GM23338 (cell line): ENCODE measurements at regions not wholly inside any gene's neighbourhood (a gene's known extent, or its start where the extent isn't known, plus 50 kb on each side); places are given as distances from the start of the nearest gene placed in this dataset.

Source experiments
- ATAC-seq: fragments of 200-7000 bp; cut with Tn5 transposase; 3 replicates; pipeline ENCODE4 v1.9.1; 2020
- DNase-seq: peaks from one replicate; pipeline ENCODE4 v3.0.0-alpha.2; 2015; ENCODE audit warnings: low spot score
- H2AFZ ChIP-seq: fragments of 200-600 bp; sonication (generic); 2 replicates; pipeline ENCODE4 v1.8.0; 2016; ENCODE audit warnings: antibody characterized with exemption, mild to moderate bottlenecking, moderate library complexity
- H3F3A ChIP-seq: fragments of 200-600 bp; sonication (generic); replicated peaks from 2 replicates; pipeline ENCODE4 v1.8.0; 2017; ENCODE audit warnings: antibody characterized with exemption, mixed run types, low read depth
- H3K27ac ChIP-seq: fragments of 200-600 bp; sonication (generic); 2 replicates; pipeline ENCODE4 v1.6.1; 2016; ENCODE audit warnings: low read depth
- H3K27me3 ChIP-seq: fragments of 200-600 bp; sonication (generic); 2 replicates; pipeline ENCODE4 v1.8.0; 2016; ENCODE audit warnings: mild to moderate bottlenecking, mixed run types, moderate library complexity; ENCODE audit not compliant: insufficient read depth
- H3K36me3 ChIP-seq: fragments of 200-600 bp; sonication (generic); 2 replicates; pipeline ENCODE4 v1.8.0; 2016; ENCODE audit warnings: mild to moderate bottlenecking; ENCODE audit not compliant: insufficient read depth
- H3K4me1 ChIP-seq: fragments of 200-600 bp; sonication (generic); 2 replicates; pipeline ENCODE4 v1.8.0; 2016; ENCODE audit warnings: mild to moderate bottlenecking, moderate library complexity; ENCODE audit not compliant: insufficient read depth
- H3K4me2 ChIP-seq: fragments of 200-600 bp; sonication (generic); 2 replicates; pipeline ENCODE4 v1.7.1; 2017; ENCODE audit warnings: mixed run types
- H3K4me3 ChIP-seq: fragments of 200-600 bp; sonication (generic); 2 replicates; pipeline ENCODE4 v1.6.1; 2016; ENCODE audit warnings: mixed run types
- H3K79me2 ChIP-seq: fragments of 200-600 bp; sonication (generic); replicated peaks from 2 replicates; pipeline ENCODE4 v1.8.0; 2017; ENCODE audit warnings: mild to moderate bottlenecking; ENCODE audit not compliant: insufficient read depth
- H3K9me2 ChIP-seq: fragments of 200-600 bp; sonication (generic); 2 replicates; pipeline ENCODE4 v1.8.0; 2017; ENCODE audit not compliant: insufficient read depth
- H4K20me1 ChIP-seq: fragments of 200-600 bp; sonication (generic); replicated peaks from 2 replicates; pipeline ENCODE4 v1.8.0; 2017; ENCODE audit warnings: mild to moderate bottlenecking; ENCODE audit not compliant: insufficient read depth
- H3K27ac Mint-ChIP-seq: 2 replicates; pipeline ENCODE4 v1.8.0; 2020; ENCODE audit warnings: inconsistent platforms, mild to moderate bottlenecking, moderate library complexity, mixed read lengths
- H3K27me3 Mint-ChIP-seq: 3 replicates; pipeline ENCODE4 v1.8.0; 2022; ENCODE audit warnings: low read depth, mild to moderate bottlenecking, moderate library complexity, mixed read lengths, inconsistent platforms; ENCODE audit not compliant: insufficient read depth, poor library complexity
- H3K36me3 Mint-ChIP-seq: 3 replicates; pipeline ENCODE4 v1.8.0; 2021; ENCODE audit warnings: low read depth, mild to moderate bottlenecking, inconsistent platforms, moderate library complexity, mixed read lengths
- H3K4me1 Mint-ChIP-seq: 3 replicates; pipeline ENCODE4 v1.8.0; 2020; ENCODE audit warnings: mild to moderate bottlenecking, inconsistent platforms, mixed read lengths
- H3K4me3 Mint-ChIP-seq: 3 replicates; pipeline ENCODE4 v1.8.0; 2021; ENCODE audit warnings: moderate library complexity, mild to moderate bottlenecking, inconsistent platforms, mixed read lengths
- H3K9me3 Mint-ChIP-seq: 3 replicates; pipeline ENCODE4 v1.8.0; 2020; ENCODE audit warnings: moderate library complexity, mild to moderate bottlenecking, inconsistent platforms, mixed read lengths
- CREB1 ChIP-seq: fragments of 250-450 bp; sonication (Bioruptor Pico); IDR thresholded peaks from 2 replicates; pipeline ENCODE4 v1.5.0; 2020; ENCODE audit warnings: low read depth, mild to moderate bottlenecking, moderate library complexity
- EZH2 ChIP-seq: fragments of 200-600 bp; sonication (generic); IDR thresholded peaks from one replicate; pipeline ENCODE4 v1.8.0; 2017; ENCODE audit warnings: antibody characterized with exemption, mild to moderate bottlenecking, low read depth; ENCODE audit not compliant: unreplicated experiment
- EZH2phosphoT487 ChIP-seq: fragments of 200-600 bp; sonication (generic); IDR thresholded peaks from one replicate; pipeline ENCODE4 v1.8.1; 2018; ENCODE audit warnings: antibody characterized with exemption; ENCODE audit not compliant: unreplicated experiment
- JUNB ChIP-seq: IDR thresholded peaks from one replicate; pipeline ENCODE4 v1.6.1; 2016; ENCODE audit warnings: antibody characterized with exemption; ENCODE audit not compliant: unreplicated experiment
- POLR2AphosphoS5 ChIP-seq: IDR thresholded peaks from 2 replicates; pipeline ENCODE4 v1.6.1; 2016; ENCODE audit warnings: antibody characterized with exemption, low read depth
- STAT1 ChIP-seq: IDR thresholded peaks from one replicate; pipeline ENCODE4 v1.6.1; 2016; ENCODE audit warnings: antibody characterized with exemption; ENCODE audit not compliant: unreplicated experiment
- ZNF114 ChIP-seq: fragments of 250-450 bp; sonication (Bioruptor Pico); IDR thresholded peaks from 2 replicates; pipeline ENCODE4 v1.5.0; 2020; ENCODE audit warnings: mild to moderate bottlenecking, moderate library complexity
- ZNF331 ChIP-seq: fragments of 250-450 bp; sonication (Bioruptor Pico); IDR thresholded peaks from 2 replicates; pipeline ENCODE4 v1.5.0; 2020; ENCODE audit warnings: low read depth, mild to moderate bottlenecking, moderate library complexity
- TF ChIP-seq, protein P1 (sequence below): fragments of 250-450 bp; sonication (Bioruptor Pico); IDR thresholded peaks from 2 replicates; pipeline ENCODE4 v1.5.0; 2020; ENCODE audit warnings: mild to moderate bottlenecking, moderate library complexity
- TF ChIP-seq, protein P2 (sequence below): IDR thresholded peaks from 2 replicates; pipeline ENCODE4 v1.6.1; 2016; ENCODE audit warnings: antibody characterized with exemption

DNA sequence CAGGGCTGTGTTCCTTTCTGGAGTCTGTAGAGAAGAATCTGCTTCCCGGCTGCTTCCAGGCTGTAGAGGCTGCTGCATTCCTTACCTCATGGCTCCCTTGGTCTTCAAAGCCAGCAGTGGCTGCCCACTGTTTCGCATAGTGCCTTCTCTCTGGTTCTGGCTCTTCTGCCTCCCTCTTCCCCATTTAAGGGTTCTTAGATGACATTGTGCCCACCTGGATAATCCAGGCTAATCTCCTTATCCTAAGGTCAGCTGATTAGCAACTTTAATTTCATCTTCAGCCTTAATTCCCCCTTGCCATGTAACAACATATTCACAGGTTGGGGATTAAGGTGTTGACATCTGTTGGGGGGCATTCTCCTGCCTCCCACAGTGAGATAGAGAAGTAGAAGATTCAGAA, 208.6 kb upstream of the TMTC1 start:
- Mint-ChIP-seq H3K4me3 (no peak overlapping the region), H3K27ac (no peak overlapping the region), H3K27me3 (no peaks in the 10 kb centered on the region), H3K9me3 (peaks cover 8% of the 10 kb centered on the region; the same call in 1 of the 3 replicates), H3K36me3 (peaks cover 5% of the 10 kb centered on the region; the same call in 1 of the 3 replicates), H3K4me1 (no peaks in the 10 kb centered on the region)
- Histone ChIP-seq H3K4me2 (no peak overlapping the region), H3K4me3 (no peak overlapping the region), H3K79me2 (no peaks in the 10 kb centered on the region), H4K20me1 (no peaks in the 10 kb centered on the region), H3K9me2 (no peaks in the 10 kb centered on the region; the same call in 1 of the 2 replicates), H3K4me1 (no peaks in the 10 kb centered on the region), H3K27ac (no peak overlapping the region), H3F3A (no peaks in the 10 kb centered on the region), H3K27me3 (no peaks in the 10 kb centered on the region), H3K36me3 (no peaks in the 10 kb centered on the region), H2AFZ (no peak overlapping the region)
- ATAC-seq (no peak), DNase-seq (no peak)
- TF ChIP-seq ZNF331 (CRISPR knock-in tag): no peak
- TF ChIP-seq, protein P1, sequence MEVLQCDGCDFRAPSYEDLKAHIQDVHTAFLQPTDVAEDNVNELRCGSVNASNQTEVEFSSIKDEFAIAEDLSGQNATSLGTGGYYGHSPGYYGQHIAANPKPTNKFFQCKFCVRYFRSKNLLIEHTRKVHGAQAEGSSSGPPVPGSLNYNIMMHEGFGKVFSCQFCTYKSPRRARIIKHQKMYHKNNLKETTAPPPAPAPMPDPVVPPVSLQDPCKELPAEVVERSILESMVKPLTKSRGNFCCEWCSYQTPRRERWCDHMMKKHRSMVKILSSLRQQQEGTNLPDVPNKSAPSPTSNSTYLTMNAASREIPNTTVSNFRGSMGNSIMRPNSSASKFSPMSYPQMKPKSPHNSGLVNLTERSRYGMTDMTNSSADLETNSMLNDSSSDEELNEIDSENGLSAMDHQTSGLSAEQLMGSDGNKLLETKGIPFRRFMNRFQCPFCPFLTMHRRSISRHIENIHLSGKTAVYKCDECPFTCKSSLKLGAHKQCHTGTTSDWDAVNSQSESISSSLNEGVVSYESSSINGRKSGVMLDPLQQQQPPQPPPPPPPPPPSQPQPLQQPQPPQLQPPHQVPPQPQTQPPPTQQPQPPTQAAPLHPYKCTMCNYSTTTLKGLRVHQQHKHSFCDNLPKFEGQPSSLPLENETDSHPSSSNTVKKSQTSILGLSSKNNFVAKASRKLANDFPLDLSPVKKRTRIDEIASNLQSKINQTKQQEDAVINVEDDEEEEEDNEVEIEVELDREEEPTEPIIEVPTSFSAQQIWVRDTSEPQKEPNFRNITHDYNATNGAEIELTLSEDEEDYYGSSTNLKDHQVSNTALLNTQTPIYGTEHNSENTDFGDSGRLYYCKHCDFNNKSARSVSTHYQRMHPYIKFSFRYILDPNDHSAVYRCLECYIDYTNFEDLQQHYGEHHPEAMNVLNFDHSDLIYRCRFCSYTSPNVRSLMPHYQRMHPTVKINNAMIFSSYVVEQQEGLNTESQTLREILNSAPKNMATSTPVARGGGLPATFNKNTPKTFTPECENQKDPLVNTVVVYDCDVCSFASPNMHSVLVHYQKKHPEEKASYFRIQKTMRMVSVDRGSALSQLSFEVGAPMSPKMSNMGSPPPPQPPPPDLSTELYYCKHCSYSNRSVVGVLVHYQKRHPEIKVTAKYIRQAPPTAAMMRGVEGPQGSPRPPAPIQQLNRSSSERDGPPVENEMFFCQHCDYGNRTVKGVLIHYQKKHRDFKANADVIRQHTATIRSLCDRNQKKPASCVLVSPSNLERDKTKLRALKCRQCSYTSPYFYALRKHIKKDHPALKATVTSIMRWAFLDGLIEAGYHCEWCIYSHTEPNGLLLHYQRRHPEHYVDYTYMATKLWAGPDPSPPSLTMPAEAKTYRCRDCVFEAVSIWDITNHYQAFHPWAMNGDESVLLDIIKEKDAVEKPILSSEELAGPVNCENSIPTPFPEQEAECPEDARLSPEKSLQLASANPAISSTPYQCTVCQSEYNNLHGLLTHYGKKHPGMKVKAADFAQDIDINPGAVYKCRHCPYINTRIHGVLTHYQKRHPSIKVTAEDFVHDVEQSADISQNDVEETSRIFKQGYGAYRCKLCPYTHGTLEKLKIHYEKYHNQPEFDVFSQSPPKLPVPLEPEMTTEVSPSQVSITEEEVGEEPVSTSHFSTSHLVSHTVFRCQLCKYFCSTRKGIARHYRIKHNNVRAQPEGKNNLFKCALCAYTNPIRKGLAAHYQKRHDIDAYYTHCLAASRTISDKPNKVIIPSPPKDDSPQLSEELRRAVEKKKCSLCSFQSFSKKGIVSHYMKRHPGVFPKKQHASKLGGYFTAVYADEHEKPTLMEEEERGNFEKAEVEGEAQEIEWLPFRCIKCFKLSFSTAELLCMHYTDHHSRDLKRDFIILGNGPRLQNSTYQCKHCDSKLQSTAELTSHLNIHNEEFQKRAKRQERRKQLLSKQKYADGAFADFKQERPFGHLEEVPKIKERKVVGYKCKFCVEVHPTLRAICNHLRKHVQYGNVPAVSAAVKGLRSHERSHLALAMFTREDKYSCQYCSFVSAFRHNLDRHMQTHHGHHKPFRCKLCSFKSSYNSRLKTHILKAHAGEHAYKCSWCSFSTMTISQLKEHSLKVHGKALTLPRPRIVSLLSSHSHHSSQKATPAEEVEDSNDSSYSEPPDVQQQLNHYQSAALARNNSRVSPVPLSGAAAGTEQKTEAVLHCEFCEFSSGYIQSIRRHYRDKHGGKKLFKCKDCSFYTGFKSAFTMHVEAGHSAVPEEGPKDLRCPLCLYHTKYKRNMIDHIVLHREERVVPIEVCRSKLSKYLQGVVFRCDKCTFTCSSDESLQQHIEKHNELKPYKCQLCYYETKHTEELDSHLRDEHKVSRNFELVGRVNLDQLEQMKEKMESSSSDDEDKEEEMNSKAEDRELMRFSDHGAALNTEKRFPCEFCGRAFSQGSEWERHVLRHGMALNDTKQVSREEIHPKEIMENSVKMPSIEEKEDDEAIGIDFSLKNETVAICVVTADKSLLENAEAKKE: 0 out of 2 replicates have a peak, but pooled peaks have one; percentile 38

DNA sequence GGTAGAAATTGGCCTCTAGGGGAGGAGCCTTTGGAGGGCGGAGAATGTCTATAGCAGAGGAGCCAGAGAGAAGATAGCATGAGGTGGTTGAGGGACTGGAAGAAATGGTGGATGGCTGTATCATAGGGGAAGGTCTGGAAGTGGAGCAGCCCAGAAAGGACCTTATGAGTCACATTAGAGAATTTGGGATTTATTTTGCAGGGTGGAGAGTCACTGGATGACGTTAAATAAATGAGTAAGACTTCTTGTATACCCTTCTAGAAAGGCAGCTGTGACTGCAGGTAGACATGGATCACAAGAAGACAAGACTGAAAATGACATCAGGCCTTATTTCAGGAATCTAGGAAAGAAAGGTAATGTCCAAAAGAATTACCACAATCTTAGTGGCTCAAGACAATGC, 208.2 kb upstream of the TMTC1 start:
- Mint-ChIP-seq H3K9me3 (peaks cover 8% of the 10 kb centered on the region; the same call in 1 of the 3 replicates), H3K27ac (no peak overlapping the region), H3K4me1 (no peaks in the 10 kb centered on the region), H3K4me3 (no peak overlapping the region), H3K36me3 (peaks cover 5% of the 10 kb centered on the region; the same call in 1 of the 3 replicates), H3K27me3 (no peaks in the 10 kb centered on the region)
- Histone ChIP-seq H3K27me3 (no peaks in the 10 kb centered on the region), H3K9me2 (no peaks in the 10 kb centered on the region; the same call in 1 of the 2 replicates), H3K27ac (no peak overlapping the region), H3F3A (no peaks in the 10 kb centered on the region), H3K79me2 (no peaks in the 10 kb centered on the region), H4K20me1 (no peaks in the 10 kb centered on the region), H3K4me3 (no peak overlapping the region), H3K36me3 (no peaks in the 10 kb centered on the region), H2AFZ (no peak overlapping the region), H3K4me2 (no peak overlapping the region), H3K4me1 (no peaks in the 10 kb centered on the region)
- DNase-seq: no peak
- ATAC-seq: no peak
- TF ChIP-seq CREB1 (CRISPR knock-in tag) (no peak), STAT1 (no peak), ZNF331 (CRISPR knock-in tag) (no peak), ZNF114 (CRISPR knock-in tag) (no peak), POLR2AphosphoS5 (no peak), JUNB (no peak), EZH2 (no peak), EZH2phosphoT487 (no peak)
- TF ChIP-seq, protein P2, sequence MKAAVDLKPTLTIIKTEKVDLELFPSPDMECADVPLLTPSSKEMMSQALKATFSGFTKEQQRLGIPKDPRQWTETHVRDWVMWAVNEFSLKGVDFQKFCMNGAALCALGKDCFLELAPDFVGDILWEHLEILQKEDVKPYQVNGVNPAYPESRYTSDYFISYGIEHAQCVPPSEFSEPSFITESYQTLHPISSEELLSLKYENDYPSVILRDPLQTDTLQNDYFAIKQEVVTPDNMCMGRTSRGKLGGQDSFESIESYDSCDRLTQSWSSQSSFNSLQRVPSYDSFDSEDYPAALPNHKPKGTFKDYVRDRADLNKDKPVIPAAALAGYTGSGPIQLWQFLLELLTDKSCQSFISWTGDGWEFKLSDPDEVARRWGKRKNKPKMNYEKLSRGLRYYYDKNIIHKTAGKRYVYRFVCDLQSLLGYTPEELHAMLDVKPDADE: no peak
